HepG2 (cell line): ENCODE measurements at regions not wholly inside any gene's neighbourhood (a gene's known extent, or its start where the extent isn't known, plus 50 kb on each side); places are given as distances from the start of the nearest gene placed in this dataset.

Source experiments
- ATAC-seq: fragments of 200-7000 bp; cut with Tn5 transposase; 3 replicates; pipeline ENCODE4 v1.9.1; 2020; ENCODE audit warnings: mild to moderate bottlenecking, moderate library complexity
- BruUV-seq: library from RNA; stranded (reverse); fragments of 400-500 nt; replicated peaks from 2 replicates; lab custom pipeline; 2021; lab: Mats Ljungman, UMichigan
- CTCF ChIA-PET: fragments of 300-600 bp; formaldehyde crosslinking; extraction: SDS; loops from one replicate; lab custom pipeline; 2021; ENCODE audit warnings: low total read pairs, inconsistent platforms, low intra/inter-chr PET ratio; lab: Yijun Ruan, JAX
- POLR2A ChIA-PET: fragments of 350-600 bp; sonication (Branson Sonifier 250); formaldehyde crosslinking; loops from one replicate; lab custom pipeline; 2020; ENCODE audit warnings: antibody characterized with exemption, inconsistent platforms; lab: Yijun Ruan, JAX
- DNase-seq: peaks from one replicate; pipeline ENCODE4 v3.0.0-alpha.2; 2015; ENCODE audit warnings: low spot score
- FAIRE-seq: peaks from 3 replicates; lab custom pipeline; 2011; peaks lifted over from hg19 to GRCh38; lab: Jason Lieb, UNC
- H2AFZ ChIP-seq: one replicate; pipeline ENCODE4 v1.6.1; 2011; ENCODE audit warnings: low read length, inconsistent platforms
- H3K27ac ChIP-seq: fragments of 300-600 bp; 3 replicates; pipeline ENCODE4 v1.8.0; 2011; ENCODE audit warnings: mixed run types, mild to moderate bottlenecking, mixed read lengths, low read length, inconsistent platforms; ENCODE audit not compliant: insufficient read depth; ENCODE audit errors: extremely low read length
- H3K27me3 ChIP-seq, 2 experiments: fragments of 200-600 bp in 1 of 2; 2 replicates in 1 of 2; 3 replicates in 1 of 2; pipeline versions ENCODE4 v1.6.0 to v1.8.0; 2011; ENCODE audit warnings: low read length in 2 of 2, mild to moderate bottlenecking in 2 of 2, moderate library complexity in 2 of 2, inconsistent platforms in 1 of 2; ENCODE audit not compliant: insufficient read depth in 2 of 2, control insufficient read depth in 1 of 2
- H3K36me3 ChIP-seq, 2 experiments: fragments of 200-600 bp in 1 of 2; replicated peaks in 1 of 2; 2 replicates in 1 of 2; 3 replicates in 1 of 2; pipeline versions ENCODE4 v1.5.1 to v1.8.0; 2011; ENCODE audit warnings: low read length in 2 of 2, inconsistent platforms in 1 of 2; ENCODE audit not compliant: insufficient read depth in 2 of 2, control insufficient read depth in 1 of 2
- H3K4me1 ChIP-seq: 2 replicates; pipeline ENCODE4 v1.5.1; 2012; ENCODE audit warnings: low read length, inconsistent platforms; ENCODE audit not compliant: insufficient read depth
- H3K4me2 ChIP-seq: 2 replicates; pipeline ENCODE4 v1.6.0; 2011; ENCODE audit warnings: low read depth, low read length, inconsistent platforms
- H3K4me3 ChIP-seq, 3 experiments: fragments of 200-600 bp in 1 of 3; sonication (generic), shearing (Covaris generic) in 1 of 3; replicated peaks in 1 of 3; 2 replicates each; pipeline ENCODE4 v1.5.1; 2011 to 2016; ENCODE audit warnings: low read length in 3 of 3, inconsistent platforms in 2 of 3, low read depth in 2 of 3, mild to moderate bottlenecking in 2 of 3, control low read depth in 1 of 3, mixed read lengths in 1 of 3; ENCODE audit not compliant: insufficient read depth in 1 of 3
- H3K79me2 ChIP-seq: one replicate; pipeline ENCODE4 v1.6.1; 2011; ENCODE audit warnings: low read length, inconsistent platforms; ENCODE audit not compliant: insufficient read depth
- H3K9ac ChIP-seq: 2 replicates; pipeline ENCODE4 v1.6.0; 2011; ENCODE audit warnings: mild to moderate bottlenecking, low read depth, low read length, inconsistent platforms; ENCODE audit not compliant: insufficient read depth
- H3K9me3 ChIP-seq: 2 replicates; pipeline ENCODE4 v1.5.1; 2012; ENCODE audit warnings: mild to moderate bottlenecking, low read length
- H4K20me1 ChIP-seq: 2 replicates; pipeline ENCODE4 v1.6.0; 2011; ENCODE audit warnings: inconsistent platforms, mild to moderate bottlenecking, low read length, moderate library complexity; ENCODE audit not compliant: insufficient read depth
- CREB1 ChIP-seq, 2 experiments: fragments of 450-650 bp in 1 of 2; IDR thresholded peaks; 2 replicates each; pipeline ENCODE4 v1.6.1; 2016 to 2017; ENCODE audit warnings: control low read depth in 1 of 2, mild to moderate bottlenecking in 1 of 2, missing compliant biosample characterization in 1 of 2, missing genetic modification characterization in 1 of 2
- RFX1 ChIP-seq: fragments of 450-650 bp; IDR thresholded peaks from 2 replicates; pipeline ENCODE4 v1.6.1; 2017
- ZSCAN31 ChIP-seq: sonication (generic); formaldehyde crosslinking; IDR thresholded peaks from 2 replicates; pipeline ENCODE4 v1.5.0; 2020; ENCODE audit warnings: low read depth, mild to moderate bottlenecking, missing genetic modification reagents
- WGBS: methylation state at CpG from one replicate; pipeline ENCODE4 v1.1.6; 2017; ENCODE audit warnings: low lambda C conversion rate; 5-methylcytosine and 5-hydroxymethylcytosine counted together
- in situ Hi-C: cut with HindIII; loops from 2 replicates; pipeline ENCODE4 v1.10.0; 2017; ENCODE audit warnings: low pct_unique_long_range_greater_than_20kb; ENCODE audit not compliant: extremely low pct_ligation_motif_present
- intact Hi-C: fragments of 100-400 bp; cut with micrococcal nuclease; formaldehyde crosslinking; loops from one replicate; pipeline ENCODE4 v1.10.0; 2022; ENCODE audit not compliant: unreplicated experiment
- TF ChIP-seq, protein P1 (sequence below): sonication (generic); formaldehyde crosslinking; IDR thresholded peaks from 2 replicates; pipeline ENCODE4 v1.8.0; 2022; ENCODE audit warnings: mild to moderate bottlenecking, missing genetic modification reagents, borderline replicate concordance
- TF ChIP-seq, protein P2 (sequence below), 2 experiments: sonication (generic) in 1 of 2; formaldehyde crosslinking in 1 of 2; IDR thresholded peaks; 2 replicates each; pipeline versions ENCODE4 v1.6.1 to v1.9.0; 2014 to 2022; ENCODE audit warnings: antibody characterized with exemption in 1 of 2, borderline replicate concordance in 1 of 2, inconsistent platforms in 1 of 2, low read depth in 1 of 2, missing genetic modification reagents in 1 of 2
- TF ChIP-seq, protein P3 (sequence below): sonication (generic); formaldehyde crosslinking; IDR thresholded peaks from 2 replicates; pipeline ENCODE4 v1.4.0; 2020; ENCODE audit warnings: mild to moderate bottlenecking, missing genetic modification reagents

DNA sequence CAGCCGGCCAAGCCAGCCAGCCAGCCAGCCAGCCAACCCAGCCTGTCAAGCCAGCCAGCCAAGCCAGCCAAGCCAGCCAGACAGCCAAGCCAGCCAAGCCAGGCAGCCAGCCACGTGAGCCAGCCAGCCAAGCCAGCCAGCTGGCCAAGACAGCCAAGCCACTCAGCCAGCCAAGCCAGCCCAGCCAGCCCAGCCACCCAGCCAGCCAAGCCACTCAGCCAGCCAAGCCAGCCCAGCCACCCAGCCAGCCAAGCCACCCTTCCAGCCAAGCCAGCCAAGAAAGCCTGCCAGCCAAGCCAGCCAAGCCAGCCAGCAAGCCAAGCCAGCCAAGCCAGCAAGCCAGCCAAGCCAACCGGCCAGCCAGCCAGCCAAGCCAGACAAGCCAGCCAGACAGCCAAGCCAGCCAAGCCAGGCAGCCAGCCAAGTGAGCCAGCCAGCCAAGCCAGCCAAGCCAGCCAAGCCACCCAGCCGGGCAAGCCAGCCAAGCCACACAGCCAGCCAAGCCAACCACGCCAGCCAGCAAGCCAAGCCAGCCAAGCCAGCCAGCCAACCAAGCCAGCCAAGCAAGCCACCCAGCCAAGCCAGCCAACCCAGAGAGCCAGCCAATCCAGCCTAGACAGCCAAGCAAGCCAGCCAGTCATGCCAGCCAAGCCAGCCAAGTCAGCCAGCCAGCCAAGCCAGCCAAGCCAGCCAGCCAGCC is 199.5 kb downstream of the GOLGA6L6 start (continued):
- TF ChIP-seq, protein P1, sequence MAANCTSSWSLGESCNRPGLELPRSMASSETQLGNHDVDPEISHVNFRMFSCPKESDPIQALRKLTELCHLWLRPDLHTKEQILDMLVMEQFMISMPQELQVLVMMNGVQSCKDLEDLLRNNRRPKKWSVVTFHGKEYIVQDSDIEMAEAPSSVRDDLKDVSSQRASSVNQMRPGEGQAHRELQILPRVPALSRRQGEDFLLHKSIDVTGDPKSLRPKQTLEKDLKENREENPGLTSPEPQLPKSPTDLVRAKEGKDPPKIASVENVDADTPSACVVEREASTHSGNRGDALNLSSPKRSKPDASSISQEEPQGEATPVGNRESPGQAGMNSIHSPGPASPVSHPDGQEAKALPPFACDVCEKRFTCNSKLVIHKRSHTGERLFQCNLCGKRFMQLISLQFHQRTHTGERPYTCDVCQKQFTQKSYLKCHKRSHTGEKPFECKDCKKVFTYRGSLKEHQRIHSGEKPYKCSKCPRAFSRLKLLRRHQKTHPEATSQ: no peak
- TF ChIP-seq CREB1 (IDR thresholded peaks at IDR 0.05) (no peak), CREB1 (CRISPR knock-in tag; IDR thresholded peaks at IDR 0.05) (no peak), RFX1 (no peak), ZSCAN31 (no peak)
- TF ChIP-seq, all 625 proteins: peak for 0

DNA sequence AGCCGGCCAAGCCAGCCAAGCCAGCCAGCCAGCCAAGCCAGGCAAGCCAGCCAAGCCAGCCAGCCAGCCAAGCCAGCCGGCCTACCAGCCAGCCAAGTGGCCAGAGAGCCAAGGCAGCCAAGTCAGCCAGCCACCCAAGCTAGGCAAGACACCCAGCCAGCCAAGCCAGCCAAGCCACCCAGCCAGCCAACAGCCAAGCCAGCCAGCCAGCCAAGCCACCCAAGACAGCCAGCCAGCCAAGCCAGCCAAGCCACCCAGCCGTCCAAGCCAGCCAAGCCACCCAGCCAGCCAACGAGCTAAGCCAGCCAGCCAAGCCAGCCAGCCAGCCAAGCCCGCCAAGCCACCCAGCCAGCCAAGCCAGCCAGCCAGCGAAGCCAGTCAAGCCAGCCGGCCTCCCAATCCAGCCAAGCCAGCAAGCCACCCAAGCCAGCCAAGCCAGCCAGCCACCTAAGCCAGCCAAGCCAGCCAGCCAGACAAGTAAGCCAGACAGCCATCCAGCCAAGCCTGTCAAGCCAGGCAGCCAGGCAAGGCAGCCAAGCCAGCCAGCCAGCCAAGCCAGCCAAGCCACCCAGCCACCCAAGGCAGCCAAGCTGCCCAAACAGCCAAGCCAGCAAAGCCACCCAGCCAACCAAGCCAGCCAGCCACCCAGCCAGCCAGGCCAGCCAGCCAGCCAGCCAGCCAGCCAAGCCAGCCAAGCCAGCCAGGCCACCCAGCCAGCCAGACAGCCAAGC is 200.5 kb downstream of the GOLGA6L6 start:
- Histone ChIP-seq H3K4me1 (no peaks in the 10 kb centered on the region), H3K9me3 (peaks cover 51% of the 10 kb centered on the region), H3K27ac (no peak overlapping the region), H4K20me1 (no peaks in the 10 kb centered on the region), H3K4me3 (no peak overlapping the region), H3K79me2 (no peaks in the 10 kb centered on the region), H3K9ac (no peak overlapping the region), H3K36me3 (no peaks in the 10 kb centered on the region), H3K4me2 (no peak overlapping the region), H2AFZ (no peak overlapping the region), H3K27me3 (no peaks in the 10 kb centered on the region; a peak in 1 of 5 replicates)
- BruUV-seq: no TSS peak
- WGBS: 33% methylated on average over 5 of the region's 7 CpGs
- POLR2A ChIA-PET: no interaction called here
- ATAC-seq: no peak
- no peak for DNase-seq
- TF ChIP-seq, protein P2, sequence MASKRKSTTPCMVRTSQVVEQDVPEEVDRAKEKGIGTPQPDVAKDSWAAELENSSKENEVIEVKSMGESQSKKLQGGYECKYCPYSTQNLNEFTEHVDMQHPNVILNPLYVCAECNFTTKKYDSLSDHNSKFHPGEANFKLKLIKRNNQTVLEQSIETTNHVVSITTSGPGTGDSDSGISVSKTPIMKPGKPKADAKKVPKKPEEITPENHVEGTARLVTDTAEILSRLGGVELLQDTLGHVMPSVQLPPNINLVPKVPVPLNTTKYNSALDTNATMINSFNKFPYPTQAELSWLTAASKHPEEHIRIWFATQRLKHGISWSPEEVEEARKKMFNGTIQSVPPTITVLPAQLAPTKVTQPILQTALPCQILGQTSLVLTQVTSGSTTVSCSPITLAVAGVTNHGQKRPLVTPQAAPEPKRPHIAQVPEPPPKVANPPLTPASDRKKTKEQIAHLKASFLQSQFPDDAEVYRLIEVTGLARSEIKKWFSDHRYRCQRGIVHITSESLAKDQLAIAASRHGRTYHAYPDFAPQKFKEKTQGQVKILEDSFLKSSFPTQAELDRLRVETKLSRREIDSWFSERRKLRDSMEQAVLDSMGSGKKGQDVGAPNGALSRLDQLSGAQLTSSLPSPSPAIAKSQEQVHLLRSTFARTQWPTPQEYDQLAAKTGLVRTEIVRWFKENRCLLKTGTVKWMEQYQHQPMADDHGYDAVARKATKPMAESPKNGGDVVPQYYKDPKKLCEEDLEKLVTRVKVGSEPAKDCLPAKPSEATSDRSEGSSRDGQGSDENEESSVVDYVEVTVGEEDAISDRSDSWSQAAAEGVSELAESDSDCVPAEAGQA (IDR thresholded peaks at IDR 0.05; ENCODE audit: low read depth): no peak
- TF ChIP-seq, protein P2 (CRISPR knock-in tag; IDR thresholded peaks at IDR 0.05; ENCODE audit: borderline replicate concordance): no peak
- TF ChIP-seq, protein P3, sequence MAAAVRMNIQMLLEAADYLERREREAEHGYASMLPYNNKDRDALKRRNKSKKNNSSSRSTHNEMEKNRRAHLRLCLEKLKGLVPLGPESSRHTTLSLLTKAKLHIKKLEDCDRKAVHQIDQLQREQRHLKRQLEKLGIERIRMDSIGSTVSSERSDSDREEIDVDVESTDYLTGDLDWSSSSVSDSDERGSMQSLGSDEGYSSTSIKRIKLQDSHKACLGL (CRISPR knock-in tag): 0 out of 2 replicates have a peak, but pooled peaks have one; percentile 15
- intact Hi-C loops: no loop called here
- CTCF ChIA-PET: no interaction called here
- in situ Hi-C loops: no loop called here
- no peak for FAIRE-seq
